ENCODE measurements at regions not wholly inside any gene's neighbourhood (a gene's known extent, or its start where the extent isn't known, plus 50 kb on each side); places are given as distances from the start of the nearest gene placed in this dataset.

GRCh38 chr10:128571071-128571470 is 444.8 kb upstream of the MKI67 start:
- no peaks in the 10 kb centered on the region for H3K79me2 ChIP-seq (ENCODE audit: insufficient read depth, low read length)
- H3K9ac ChIP-seq (ENCODE audit: low read depth, low read length): no peak overlapping the region
- no peaks in the 10 kb centered on the region for H3K9me3 ChIP-seq (ENCODE audit: insufficient read depth, low read length, severe bottlenecking)
- DNase-seq (no peak), ATAC-seq (ENCODE audit: insufficient read depth, low read depth) (no peak)
- peaks cover 26% of the 10 kb centered on the region for H3K27me3 ChIP-seq (ENCODE audit: insufficient read depth, low read length, poor library complexity)
- H3K4me2 ChIP-seq (ENCODE audit: insufficient read depth, low read length): no peak overlapping the region
- no peaks in the 10 kb centered on the region for H4K20me1 ChIP-seq (ENCODE audit: insufficient read depth, low read length)
- no peak overlapping the region for H2AFZ ChIP-seq (ENCODE audit: low read depth, low read length)
- no peak for TF ChIP-seq CTCF (IDR thresholded peaks at IDR 0.05; ENCODE audit: borderline replicate concordance, extremely low read depth, low read length, poor library complexity, severe bottlenecking)
- no peak for TF ChIP-seq EZH2 (IDR thresholded peaks at IDR 0.05; ENCODE audit: borderline replicate concordance, low read depth, low read length, severe bottlenecking)
- H3K27ac ChIP-seq (ENCODE audit: low read length): no peak overlapping the region
- H3K4me3 ChIP-seq (ENCODE audit: low read depth in 1 of 2, low read length in 2 of 2): no peak overlapping the region
- no peaks in the 10 kb centered on the region for H3K4me1 ChIP-seq (ENCODE audit: insufficient read depth, low read length)
- H3K36me3 ChIP-seq (ENCODE audit: insufficient read depth, low read length): no peaks in the 10 kb centered on the region

GRCh38 chr10:128571745-128572144 is 445.5 kb upstream of the MKI67 start:
- Histone ChIP-seq H3K9ac (ENCODE audit: low read depth, low read length) (no peak overlapping the region), H3K79me2 (ENCODE audit: insufficient read depth, low read length) (no peaks in the 10 kb centered on the region), H3K4me1 (ENCODE audit: insufficient read depth, low read length) (no peaks in the 10 kb centered on the region), H4K20me1 (ENCODE audit: insufficient read depth, low read length) (no peaks in the 10 kb centered on the region), H3K9me3 (ENCODE audit: insufficient read depth, low read length, severe bottlenecking) (no peaks in the 10 kb centered on the region), H2AFZ (ENCODE audit: low read depth, low read length) (no peak overlapping the region), H3K27me3 (ENCODE audit: insufficient read depth, low read length, poor library complexity) (peaks cover 26% of the 10 kb centered on the region), H3K27ac (ENCODE audit: low read length) (no peak overlapping the region), H3K4me2 (ENCODE audit: insufficient read depth, low read length) (no peak overlapping the region), H3K4me3 (ENCODE audit: low read depth in 1 of 2, low read length in 2 of 2) (no peak overlapping the region), H3K36me3 (ENCODE audit: insufficient read depth, low read length) (no peaks in the 10 kb centered on the region)
- ATAC-seq (ENCODE audit: insufficient read depth, low read depth) (no peak), DNase-seq (no peak)
- TF ChIP-seq CTCF (IDR thresholded peaks at IDR 0.05; ENCODE audit: borderline replicate concordance, extremely low read depth, low read length, poor library complexity, severe bottlenecking) (no peak), EZH2 (IDR thresholded peaks at IDR 0.05; ENCODE audit: borderline replicate concordance, low read depth, low read length, severe bottlenecking) (no peak)

- no peaks in the 10 kb centered on the region for H3K9me3 ChIP-seq (ENCODE audit: insufficient read depth, low read length, severe bottlenecking)
- no peak overlapping the region for H3K4me3 ChIP-seq (ENCODE audit: low read depth in 1 of 2, low read length in 2 of 2)
- no peak overlapping the region for H3K4me2 ChIP-seq (ENCODE audit: insufficient read depth, low read length)
- no peak overlapping the region for H3K9ac ChIP-seq (ENCODE audit: low read depth, low read length)
- H3K36me3 ChIP-seq (ENCODE audit: insufficient read depth, low read length): no peaks in the 10 kb centered on the region
- no peaks in the 10 kb centered on the region for H3K4me1 ChIP-seq (ENCODE audit: insufficient read depth, low read length)
- no peak for DNase-seq
- no peaks in the 10 kb centered on the region for H4K20me1 ChIP-seq (ENCODE audit: insufficient read depth, low read length)
- no peak for ATAC-seq (ENCODE audit: insufficient read depth, low read depth)
- H2AFZ ChIP-seq (ENCODE audit: low read depth, low read length): no peak overlapping the region
- TF ChIP-seq EZH2 (IDR thresholded peaks at IDR 0.05; ENCODE audit: borderline replicate concordance, low read depth, low read length, severe bottlenecking) (no peak), CTCF (IDR thresholded peaks at IDR 0.05; ENCODE audit: borderline replicate concordance, extremely low read depth, low read length, poor library complexity, severe bottlenecking) (no peak)
- H3K79me2 ChIP-seq (ENCODE audit: insufficient read depth, low read length): no peaks in the 10 kb centered on the region
- no peak overlapping the region for H3K27ac ChIP-seq (ENCODE audit: low read length)
- peaks cover 23% of the 10 kb centered on the region for H3K27me3 ChIP-seq (ENCODE audit: insufficient read depth, low read length, poor library complexity)
These were observed 446.5 kb upstream of the MKI67 start for GRCh38 chr10:128572696-128573095.

DNA sequence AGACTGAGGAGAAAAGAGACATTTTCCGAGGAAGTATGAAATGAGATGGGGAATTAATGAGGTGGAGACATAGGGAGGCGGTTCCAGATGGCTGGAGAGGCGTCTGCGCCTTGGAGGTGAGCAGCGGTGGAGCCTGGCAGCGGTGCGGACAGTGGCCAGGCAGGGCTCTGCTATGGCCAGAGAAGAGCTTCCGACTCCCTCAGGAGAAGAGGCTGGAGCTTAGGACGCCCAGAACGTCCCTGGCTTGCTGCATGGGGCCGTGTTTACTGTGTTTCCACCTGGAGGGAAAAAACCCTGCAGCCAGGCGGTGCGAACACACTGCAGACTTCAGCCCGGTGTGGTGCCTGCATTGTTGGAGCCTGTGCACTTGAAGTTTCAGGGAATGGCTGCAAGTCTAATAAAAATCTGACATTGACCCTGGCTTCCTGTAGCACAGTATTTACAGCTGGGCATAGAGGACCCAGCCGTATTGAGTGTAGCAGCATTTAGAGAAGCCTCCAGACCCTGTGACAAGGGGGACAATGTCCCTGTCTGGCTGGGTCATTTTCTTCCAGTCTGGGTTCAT is 447.1 kb upstream of the MKI67 start:
- no peak overlapping the region for H3K27ac ChIP-seq (ENCODE audit: low read length)
- no peaks in the 10 kb centered on the region for H4K20me1 ChIP-seq (ENCODE audit: insufficient read depth, low read length)
- no peaks in the 10 kb centered on the region for H3K9me3 ChIP-seq (ENCODE audit: insufficient read depth, low read length, severe bottlenecking)
- DNase-seq: no peak
- ATAC-seq (ENCODE audit: insufficient read depth, low read depth): no peak
- TF ChIP-seq CTCF (IDR thresholded peaks at IDR 0.05; ENCODE audit: borderline replicate concordance, extremely low read depth, low read length, poor library complexity, severe bottlenecking) (no peak), EZH2 (IDR thresholded peaks at IDR 0.05; ENCODE audit: borderline replicate concordance, low read depth, low read length, severe bottlenecking) (no peak)
- H3K4me2 ChIP-seq (ENCODE audit: insufficient read depth, low read length): no peak overlapping the region
- H3K9ac ChIP-seq (ENCODE audit: low read depth, low read length): no peak overlapping the region
- no peak overlapping the region for H2AFZ ChIP-seq (ENCODE audit: low read depth, low read length)
- H3K4me3 ChIP-seq (ENCODE audit: low read depth in 1 of 2, low read length in 2 of 2): no peak overlapping the region
- H3K36me3 ChIP-seq (ENCODE audit: insufficient read depth, low read length): no peaks in the 10 kb centered on the region
- peaks cover 27% of the 10 kb centered on the region for H3K27me3 ChIP-seq (ENCODE audit: insufficient read depth, low read length, poor library complexity)
- no peaks in the 10 kb centered on the region for H3K79me2 ChIP-seq (ENCODE audit: insufficient read depth, low read length)
- H3K4me1 ChIP-seq (ENCODE audit: insufficient read depth, low read length): no peaks in the 10 kb centered on the region
